ELR (cell line): ENCODE measurements at regions not wholly inside any gene's neighbourhood (a gene's known extent, or its start where the extent isn't known, plus 50 kb on each side); places are given as distances from the start of the nearest gene placed in this dataset.
"Not testable (repeated sequence)": the region's sequence is repeated elsewhere in the genome, so short reads cannot be mapped to it uniquely, and the experiment has no call there.

Source experiments
- DNase-seq: peaks from one replicate; pipeline ENCODE4 v3.0.0-alpha.2; 2015; ENCODE audit warnings: low read depth

DNA sequence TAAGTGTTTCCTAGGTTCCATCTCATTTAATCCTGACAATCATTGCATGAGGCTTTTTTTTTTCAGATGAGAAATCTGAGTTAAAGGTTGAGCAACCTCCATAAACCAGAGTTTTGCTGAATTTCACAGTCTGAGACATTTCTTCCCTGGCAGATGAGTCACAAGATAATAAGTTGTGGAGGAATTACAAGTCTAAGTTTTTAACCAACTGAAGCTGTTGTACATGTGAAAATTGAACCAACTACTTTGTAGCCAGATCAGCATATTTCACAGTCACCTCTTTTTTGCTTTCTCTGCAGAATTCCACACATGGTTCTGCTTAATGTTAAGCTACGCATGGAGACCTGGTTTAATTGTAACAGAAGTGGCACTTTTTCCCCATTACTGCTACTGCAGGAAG lies 765.6 kb downstream of the CDH11 start:
- peak; percentile 57 for DNase-seq

DNA sequence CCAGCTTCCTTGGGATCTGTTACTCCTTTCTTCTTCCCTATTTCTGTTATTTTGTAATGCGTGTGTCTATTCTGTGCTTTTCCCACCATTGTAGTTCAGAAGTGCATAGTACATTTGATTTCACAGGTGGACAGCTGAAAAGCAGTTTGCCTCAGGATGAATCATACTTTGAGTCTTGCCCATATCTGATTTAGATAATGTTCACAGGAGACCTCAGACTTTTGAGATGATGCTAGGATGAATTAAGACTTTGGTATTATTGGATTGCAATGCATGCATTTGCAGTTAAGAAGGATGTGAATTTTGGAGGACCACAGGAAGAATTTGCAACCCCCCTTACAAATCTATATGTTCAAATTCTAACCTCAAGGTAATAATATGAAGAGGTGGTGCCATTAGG lies 769.6 kb downstream of the CDH11 start:
- no peak for DNase-seq

DNA sequence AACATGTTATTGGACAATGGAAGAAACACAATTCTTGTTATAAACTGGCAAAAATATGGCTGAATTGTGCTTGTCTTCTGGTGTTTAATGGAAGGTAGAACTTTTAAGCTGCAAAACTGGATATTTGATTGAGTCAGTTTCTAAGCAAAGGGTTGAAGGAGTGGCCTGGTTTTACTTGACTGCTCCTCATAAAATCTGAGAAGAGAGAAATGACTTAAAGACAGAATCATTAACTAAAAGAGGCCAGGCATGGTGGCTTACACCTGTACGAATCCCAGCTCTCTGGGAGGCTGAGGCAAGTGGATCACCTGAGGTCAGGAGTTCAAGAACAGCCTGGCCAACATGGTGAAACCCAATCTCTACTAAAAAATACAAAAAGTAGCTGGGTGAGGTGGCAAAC lies 770.7 kb downstream of the CDH11 start:
- no peak for DNase-seq

DNA sequence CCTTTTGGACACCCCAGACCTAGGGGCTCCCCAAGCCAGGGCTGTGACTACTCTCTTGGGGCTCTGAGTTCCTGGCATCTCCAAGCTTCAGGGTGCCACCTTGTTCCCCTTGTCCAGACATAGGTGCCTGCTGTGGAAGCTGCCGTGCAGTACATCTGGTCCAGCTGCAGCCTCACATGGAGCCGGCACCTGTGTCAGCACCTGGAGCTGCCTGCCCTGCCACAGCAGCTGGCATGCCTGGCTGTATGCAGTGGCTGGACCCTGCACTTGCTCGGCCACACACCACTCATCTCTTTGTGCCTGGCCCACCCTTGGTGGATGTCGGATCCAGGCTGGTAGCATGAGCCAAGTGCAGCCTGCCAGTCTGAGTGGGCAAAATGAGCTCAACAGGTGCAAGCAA lies 775.8 kb downstream of the CDH11 start:
- no peak for DNase-seq

DNA sequence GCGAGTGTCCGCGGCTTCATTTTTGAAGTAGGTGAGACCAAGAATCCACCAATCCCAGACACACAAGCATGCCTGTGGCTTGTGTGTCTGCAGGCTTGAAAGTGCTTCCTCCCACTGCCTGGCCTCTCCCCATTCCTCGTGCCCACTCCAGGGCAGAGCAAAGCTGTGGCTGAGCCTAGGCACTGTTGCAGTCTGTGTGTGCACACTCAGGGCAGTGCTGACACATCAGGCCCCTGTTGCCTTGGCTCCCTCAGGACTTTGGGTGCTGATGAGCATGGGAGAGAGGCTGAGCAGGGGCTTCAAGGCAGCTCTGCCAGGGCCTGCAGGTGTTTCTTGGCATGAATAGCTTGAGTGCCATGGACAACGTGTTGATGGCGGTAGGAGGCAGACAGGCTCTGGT lies 776.7 kb downstream of the CDH11 start:
- no peak for DNase-seq

DNA sequence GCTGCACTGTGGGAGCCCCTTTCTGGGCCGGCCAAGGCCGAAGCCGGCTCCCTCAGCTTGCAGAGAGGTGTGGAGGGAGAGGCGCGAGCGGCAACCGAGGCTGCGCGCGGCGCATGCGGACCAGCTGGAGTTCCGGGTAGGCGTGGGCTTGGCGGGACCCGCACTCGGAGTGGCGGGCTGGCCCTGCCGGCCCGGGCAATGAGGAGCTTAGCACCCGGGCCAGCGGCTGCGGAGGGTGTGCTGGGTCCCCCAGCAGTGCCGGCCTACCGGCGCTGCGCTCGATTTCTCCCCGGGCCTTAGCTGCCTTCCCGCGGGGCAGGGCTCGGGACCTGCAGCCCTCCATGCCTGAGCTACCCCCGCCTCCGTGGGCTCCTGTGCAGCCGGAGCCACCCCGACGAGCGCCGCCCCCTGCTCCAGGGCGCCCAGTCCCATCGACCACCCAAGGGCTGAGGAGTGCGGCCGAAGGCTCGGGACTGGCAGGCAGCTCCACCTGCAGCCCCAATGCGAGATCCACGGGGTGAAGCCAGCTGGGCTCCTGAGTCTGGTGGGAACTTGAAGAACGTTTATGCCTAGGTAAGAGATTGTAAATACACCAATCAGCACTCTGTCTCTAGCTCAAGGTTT lies 777.9 kb downstream of the CDH11 start:
- DNase-seq, result not testable (repeated sequence)

DNA sequence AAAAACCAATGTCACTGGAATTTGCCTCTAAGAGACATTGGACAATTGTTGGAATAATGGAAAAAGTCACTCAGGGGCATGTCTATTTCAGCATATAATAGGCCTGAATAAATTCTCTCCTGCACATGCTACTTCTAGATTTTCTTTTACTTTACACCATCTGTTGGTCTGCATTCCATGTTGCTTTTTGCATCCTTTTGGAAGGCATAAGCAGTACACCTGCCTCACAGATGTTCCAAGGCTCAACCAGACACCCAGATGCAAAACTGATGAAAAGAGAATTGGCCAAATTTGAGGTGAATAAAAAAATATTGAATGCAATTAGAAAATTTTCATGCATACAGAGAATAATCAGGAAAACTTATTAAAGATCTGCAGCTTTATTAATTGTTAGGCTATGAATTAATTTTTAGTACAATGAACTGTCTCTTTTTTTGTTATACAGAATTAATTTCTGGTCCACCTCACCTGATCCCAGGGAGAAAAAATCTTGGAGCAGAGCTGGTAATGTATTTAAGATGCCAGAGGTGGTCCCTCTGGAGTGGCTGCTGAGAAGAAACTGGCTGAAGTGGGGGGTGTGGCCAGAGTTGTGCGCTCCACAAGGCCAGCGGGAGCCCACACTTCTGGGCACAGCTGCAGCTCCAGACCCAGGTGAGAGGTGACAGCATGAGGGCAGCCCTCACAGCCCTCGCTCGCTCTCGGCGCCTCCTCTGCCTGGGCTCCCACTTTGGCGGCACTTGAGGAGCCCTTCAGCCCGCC lies 778.6 kb downstream of the CDH11 start:
- no peak for DNase-seq

DNA sequence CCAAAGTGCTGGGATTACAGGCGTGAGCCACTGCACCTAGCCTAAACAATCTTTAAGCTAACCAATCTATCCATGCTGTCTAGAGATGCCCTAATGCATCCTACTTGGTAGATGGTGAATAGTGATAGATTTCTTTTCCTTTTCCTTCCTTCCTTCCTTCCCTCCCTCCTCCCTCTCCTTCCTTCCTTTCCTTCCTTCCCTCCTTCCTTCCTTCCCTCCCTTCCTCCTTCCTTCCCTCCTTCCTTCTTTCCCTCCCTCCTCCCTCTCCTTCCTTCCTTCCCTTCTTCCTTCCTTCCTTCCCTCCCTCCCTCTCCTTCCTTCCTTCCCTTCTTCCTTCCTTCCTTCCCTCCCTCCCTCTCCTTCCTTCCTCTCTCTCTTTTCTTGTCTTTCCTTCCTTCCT lies 780.5 kb downstream of the CDH11 start:
- not testable (repeated sequence) for DNase-seq

DNA sequence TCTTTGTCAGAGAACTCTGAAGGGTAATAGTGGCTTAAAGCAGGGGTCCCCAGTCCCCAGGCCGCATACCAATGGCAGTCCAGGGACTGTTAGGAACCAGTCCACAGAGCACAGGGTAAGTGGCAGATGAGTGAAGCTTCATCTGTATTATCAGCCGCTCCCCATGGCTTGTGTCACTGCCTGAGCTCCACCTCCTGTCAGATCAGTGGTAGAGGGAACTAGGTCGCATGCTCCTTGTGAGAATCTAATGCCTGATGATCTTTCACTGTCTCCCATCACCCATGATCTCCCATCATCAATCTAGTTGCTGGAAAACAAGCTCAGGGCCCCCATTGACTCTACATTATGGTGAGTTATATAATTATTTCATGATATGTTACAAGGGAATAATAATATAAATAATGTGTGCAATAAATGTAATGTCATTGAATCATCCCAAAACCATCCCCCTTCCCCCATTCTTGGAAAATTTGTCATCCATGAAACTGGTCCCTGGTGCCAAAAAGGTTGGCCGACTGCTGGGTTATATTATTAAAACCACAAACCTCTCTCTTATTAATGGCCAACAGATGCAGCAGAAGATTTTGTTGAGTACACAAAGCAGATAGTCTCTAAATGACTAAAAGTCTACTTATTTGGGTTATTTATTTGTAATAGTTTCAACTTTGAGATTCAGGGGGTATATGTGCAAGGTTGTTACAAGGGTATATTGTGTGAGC lies 782.7 kb downstream of the CDH11 start:
- peak; percentile 1 for DNase-seq

DNA sequence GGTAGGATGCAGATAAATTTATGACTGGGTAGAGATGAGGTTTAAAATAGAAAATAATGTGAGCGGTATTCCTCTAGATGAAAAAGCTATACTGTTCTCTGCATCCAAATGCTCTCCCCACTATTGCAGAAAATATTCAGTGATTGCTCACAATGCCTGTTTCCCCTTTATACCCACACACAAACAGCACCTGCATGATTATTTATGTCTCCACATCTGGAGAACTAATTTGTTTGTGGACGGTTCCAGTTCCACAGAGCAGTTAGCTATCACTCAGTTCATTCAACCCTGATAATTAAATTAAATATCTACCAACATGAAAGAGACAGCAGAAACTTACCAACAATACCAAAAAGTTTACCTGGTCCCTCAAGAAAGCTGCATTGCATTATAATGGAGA lies 800.0 kb downstream of the CDH11 start:
- no peak for DNase-seq

DNA sequence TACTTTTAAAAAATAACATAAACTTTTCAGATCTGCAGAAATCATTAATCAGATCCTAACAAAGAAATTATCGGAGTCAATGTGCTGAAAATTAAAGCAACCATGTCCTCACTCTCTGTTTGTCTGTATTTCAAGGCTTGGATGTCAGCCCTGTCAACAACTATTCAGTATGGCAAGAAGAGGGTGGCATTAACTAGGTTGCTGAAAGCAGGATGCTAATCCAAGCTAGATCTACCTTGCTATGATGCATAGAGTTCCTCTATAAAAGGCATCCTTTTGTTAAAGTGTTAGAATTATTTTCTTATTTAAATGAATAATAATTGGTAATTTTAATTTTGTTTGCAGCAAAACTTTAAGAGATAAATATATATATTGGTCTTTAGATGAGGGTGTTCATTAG lies 800.8 kb downstream of the CDH11 start:
- DNase-seq, result no peak

DNA sequence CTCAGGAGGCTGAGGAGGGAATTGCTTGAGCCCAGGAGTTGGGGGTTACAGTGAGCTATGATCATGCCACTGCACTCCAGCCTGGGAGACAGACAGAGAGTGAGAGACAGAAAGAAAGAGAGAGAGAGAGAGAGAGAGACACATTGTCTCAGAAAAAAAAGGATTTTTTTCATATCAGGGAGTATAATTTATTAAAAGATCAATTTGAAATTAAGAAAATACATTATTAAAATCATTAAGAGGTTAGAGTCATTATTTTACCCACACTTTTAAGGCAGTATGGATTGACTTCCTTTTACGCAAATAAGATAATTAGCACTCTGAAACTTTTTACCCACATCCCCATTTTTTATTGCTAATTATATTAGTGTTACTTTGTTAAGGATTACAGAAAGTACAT lies 804.3 kb downstream of the CDH11 start:
- no peak for DNase-seq

DNA sequence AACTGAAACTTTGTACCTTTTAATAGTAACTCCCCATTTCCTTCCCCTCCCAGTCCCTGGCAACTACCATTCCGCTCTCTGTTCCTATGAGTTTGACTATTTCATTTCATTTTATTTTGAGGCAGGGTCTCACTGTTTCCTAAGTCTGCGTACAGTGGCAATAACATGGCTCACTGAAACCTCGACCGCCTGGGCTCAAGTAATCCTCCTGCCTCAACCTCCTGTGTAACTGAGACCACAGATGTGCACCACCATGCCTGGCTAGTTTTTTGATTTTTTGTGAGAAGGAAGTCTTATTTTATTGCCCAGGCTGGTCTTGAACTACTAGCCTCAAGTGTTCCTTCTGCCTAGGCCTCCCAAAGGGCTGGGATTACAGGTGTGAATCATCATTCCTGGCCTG lies 808.1 kb downstream of the CDH11 start:
- no peak for DNase-seq

DNA sequence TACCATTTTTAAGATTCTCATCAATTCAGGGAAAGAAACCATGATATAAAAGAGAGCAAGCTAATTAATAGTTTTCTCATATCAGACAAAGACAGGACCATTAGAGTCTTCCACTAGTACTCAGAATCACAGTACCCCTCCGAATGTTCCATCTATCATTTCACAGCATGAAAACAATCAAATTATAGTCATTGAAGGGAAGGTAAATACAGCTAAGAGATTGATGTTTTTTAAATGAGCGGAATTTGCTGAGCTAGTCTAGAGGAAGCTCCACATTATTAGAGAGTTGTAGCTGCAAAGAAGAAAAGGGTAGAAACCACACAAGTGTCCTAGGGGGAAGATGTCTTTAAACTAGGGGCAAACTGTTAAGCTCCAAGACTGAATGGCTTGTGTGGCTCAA lies 808.9 kb downstream of the CDH11 start:
- DNase-seq, result no peak

DNA sequence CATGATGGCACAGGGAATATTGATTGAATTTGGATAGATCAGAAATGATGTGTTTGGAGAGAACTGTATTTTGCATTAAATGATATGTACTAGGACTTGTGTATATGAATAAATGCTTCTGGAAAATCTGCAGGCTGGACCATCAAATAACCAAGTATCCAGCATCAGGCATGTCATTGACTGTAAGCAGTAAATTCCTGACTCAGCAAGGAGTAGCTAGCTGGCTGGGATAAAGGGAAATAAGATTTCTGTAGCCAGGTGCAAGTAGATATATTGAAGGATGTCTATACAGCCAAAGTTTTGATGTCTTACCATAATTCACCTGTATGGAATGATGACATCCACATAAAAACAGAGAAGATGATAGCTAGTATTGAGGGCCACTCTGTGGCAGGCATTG lies 809.6 kb downstream of the CDH11 start:
- no peak for DNase-seq

DNA sequence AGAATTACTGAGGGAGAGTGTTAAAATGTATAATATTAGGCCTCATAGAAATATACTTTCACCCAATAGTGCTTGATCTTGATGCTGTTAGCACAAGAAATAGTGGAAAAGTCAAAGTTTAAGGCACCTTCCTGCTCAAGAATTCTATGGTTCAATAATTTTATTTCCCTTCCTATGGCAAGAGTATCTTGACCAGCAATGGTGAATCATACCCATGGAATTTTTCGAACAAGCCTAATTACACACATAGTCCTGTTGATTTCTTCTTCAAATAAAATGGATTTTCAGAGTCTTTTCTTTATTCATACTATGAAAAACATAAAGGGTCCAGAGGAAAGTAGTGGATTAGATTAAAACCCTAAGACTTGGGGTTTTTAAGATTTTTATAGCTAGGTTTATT lies 810.6 kb downstream of the CDH11 start:
- DNase-seq, result no peak

DNA sequence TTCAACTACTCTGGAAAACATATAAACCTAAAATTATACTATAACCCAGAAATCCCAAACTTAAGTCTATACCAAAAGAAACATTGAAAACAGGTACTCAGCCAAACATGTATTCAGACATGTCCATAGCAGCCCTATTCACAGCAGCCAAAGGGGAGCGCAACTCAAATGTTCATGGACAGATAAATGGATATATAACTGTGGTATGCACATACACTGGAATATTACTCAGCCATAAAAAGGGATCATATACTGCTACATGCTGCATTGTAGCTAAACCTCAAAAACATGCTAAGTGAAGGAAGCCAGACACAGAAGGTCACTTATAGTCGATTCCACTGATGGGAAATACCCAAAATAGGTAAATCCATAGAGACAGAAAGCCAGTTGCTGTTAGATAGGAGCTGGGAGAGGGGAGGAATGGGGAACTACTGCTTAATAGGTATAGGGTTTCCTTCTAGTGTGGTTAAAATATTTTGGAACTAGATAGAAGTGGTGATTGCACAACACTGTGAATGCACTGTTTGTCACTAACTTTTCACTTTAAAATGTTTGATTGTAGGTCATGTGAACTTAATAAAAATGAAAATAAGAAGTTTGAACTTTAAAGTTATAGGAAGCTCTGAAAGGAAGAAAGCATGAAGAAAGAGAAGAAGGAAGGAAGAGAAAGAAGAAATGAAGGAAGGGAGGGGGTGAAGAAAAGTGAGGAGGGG lies 812.3 kb downstream of the CDH11 start:
- no peak for DNase-seq

DNA sequence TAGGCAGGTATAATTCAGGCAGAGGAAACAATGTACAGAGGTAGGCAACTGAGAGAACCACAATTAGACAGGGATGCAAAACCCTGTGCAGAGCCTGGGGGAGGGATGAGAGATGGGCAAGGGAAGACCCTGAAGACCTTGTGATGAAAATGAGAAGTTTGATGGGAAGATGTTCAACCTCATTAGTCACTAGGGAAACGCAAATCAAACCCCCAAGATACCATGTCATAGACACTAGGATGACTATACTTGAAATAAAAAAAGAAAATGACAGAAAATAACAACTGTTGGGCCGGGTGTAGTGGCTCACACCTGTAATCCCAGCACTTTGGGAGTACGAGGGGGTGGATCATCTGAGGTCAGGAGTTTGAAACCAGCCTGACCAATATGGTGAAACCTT lies 813.1 kb downstream of the CDH11 start:
- no peak for DNase-seq

DNA sequence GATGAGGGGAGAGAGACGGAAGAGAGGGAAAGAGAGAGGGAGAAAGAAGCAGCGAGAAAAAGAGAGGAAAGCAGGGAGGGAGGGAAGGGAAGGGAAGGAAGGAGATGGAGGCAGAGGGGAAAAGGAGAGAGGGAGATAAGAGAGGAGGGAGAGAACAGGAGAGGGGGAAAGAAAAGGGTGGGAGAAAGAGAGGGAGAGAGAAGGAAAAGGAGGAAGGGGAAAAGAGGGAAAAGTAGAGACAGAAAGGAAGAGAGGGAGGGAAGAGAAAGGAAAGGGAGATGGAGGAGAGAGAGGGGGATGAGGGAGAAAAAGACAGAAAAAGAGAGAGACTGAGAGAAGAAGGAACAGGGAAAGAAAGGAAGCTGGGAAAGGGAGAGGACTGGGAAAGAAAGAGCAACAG lies 814.4 kb downstream of the CDH11 start:
- no peak for DNase-seq

DNA sequence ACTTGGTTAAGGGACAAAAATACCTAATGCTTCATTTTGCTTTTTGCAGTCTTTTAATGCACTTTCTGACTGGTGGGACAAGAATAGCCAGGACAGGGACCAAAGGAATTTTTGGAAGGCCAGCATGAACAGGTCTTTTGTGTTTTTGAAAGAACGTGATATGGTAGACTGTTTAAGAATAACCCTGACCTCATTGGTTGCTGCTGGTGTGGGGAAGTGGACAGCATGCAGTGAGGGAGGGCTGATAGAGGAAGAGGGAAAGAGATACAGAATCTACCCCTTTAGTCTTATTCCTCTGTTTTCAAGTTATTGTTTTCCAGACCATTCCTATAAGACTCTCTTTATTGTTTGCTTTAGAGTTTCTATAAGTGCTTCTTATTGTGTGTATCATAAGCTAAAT lies 816.2 kb downstream of the CDH11 start:
- DNase-seq, result no peak

DNA sequence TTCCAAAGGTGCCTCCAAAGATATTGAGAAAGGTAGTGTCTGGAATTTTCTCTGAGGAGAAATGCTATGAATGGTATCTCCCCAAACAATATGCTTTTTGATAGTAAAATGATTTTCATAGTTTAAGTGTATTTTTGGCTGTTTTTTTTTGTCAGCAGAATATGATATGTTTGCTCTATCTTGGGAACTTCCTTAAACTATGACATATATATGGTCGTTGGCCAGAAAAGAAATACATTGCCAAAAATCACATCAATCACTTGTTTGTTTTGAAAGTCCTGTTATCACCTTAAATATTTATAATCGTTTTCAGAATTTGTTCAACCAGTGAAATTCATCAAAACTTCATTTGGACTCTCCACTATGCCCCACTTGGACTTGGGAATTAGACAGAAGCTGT lies 816.9 kb downstream of the CDH11 start:
- no peak for DNase-seq

DNA sequence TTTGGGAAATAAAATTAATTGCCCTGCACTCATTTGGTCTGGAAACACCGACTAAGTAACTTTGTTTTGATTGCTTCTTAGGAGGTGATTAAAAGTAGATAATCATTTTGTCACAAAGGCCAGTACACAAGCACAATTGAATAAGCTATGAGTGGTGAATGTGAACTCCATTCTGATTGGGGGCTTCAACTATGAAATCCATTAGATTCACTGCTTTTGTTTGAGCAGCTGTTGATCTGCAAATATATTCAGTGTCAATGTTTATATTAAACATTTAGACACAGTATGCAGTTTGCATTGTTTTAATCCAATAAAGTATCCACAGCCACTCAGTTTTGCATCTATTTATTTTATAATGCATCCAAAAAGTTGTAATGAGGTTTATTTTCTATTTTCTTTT lies 817.5 kb downstream of the CDH11 start:
- DNase-seq, result no peak
